ENCODE measurements at regions not wholly inside any gene's neighbourhood (a gene's known extent, or its start where the extent isn't known, plus 50 kb on each side); places are given as distances from the start of the nearest gene placed in this dataset.

DNA sequence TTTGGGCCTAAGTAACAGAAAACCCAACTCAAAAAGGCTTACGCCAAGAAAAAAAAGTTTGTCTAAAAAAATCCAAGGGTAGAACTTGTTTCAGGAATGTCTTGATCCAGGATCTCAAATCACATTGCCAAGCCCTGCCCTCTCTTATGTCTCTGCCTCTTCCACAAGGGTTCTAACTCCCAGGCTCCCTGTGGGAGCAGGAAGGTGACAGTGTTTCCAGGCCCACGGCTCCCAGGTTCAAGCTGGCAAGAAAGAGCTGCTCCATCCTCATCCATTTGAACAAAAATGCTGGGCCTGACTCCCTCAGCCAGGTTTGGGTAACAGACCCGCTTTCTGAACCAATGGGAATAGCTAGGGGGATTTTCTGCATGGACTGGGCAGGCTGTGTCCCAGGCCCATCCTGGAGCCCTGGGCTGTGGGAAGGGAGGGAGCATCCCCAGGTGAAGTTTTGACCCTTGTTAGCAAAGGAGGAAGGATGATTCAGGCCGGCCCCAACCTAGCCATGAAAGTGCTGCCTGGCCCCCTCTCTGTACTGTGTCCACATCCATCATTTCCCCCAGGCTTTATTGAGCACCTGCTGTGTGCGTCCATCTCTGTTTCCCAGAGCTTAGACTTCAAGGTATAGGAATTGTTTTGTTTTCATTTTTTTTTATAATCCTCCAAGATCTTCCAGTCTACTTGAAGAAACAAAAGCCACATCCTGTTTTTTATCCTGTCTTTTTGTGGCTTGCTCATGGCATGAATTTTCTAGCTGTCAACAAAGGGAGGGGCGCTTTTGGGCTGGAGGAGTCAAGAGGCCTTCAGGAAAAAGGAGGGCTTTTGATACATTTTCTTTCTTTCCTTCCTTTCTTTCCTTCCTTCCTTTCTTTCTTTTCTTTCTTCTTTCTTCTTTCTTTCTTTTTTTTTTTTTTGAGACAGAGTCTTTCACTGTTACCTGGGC lies 159.8 kb downstream of the TFAP2C start:
- ATAC-seq, result no peak
- intact Hi-C loops (cut with micrococcal nuclease), result no loop called here
- no peak for DNase-seq

DNA sequence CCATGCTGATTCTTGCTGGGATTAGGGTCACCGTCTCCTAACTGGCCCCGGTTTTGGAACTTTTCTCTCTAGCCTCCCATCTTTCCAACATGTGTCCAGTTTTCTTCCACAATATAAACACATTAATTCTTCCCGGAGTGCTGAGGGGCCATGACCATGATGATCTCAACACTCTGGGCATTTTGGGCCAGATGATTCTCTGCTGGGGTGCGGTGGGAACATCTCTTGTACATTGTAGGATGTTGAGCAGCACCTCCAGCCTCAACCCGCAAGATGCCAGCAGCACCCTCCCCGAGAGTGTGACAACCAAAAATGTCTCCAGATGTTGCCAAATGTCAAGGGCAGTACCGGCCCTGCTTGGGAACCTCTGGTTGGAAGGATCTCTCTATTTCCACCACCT lies 164.8 kb downstream of the TFAP2C start:
- DNase-seq (no peak), ATAC-seq (no peak)
- intact Hi-C loops (cut with micrococcal nuclease), result no loop called here

DNA sequence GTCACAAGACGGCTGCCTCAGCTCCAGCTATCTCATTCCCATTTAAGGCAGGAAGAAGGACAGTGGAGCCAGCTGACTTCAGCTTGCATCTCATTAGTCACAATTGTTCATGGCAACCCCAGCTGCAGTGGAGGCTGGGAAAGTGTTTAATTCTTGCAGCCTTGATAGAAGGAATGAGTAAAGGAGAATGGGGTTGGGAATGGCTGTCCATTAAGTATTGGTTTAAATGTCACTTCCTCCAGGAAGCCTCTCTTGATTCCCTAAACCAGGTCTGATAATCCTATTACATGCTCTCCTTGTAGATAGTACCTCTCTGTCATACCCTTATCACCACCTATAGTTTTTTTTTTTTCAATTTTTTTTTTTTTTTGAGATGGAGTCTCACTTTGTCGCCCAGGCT lies 166.4 kb downstream of the TFAP2C start:
- intact Hi-C loops (cut with micrococcal nuclease), result no loop called here
- ATAC-seq (no peak), DNase-seq (no peak)

DNA sequence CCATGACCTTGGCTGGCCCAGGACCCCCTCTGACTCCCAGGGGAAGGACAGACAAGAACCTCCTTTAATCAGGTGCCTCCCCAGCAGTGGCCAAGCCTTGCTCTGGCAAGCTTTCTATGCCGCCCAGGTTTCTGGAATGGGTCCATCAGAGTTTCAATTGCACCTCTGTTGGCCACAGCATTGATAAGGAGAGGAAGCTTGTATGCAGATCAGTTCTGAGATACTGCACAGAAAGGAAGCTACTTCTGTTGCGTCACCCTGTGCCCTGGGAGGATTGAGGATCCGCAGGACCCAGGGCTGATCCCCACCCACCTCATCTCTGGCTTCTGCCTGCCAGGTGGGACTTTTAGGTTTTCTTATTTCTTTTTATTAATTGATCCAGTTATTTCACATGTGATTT lies 167.2 kb downstream of the TFAP2C start:
- DNase-seq, result no peak
- no peak for ATAC-seq
- intact Hi-C loops (cut with micrococcal nuclease), result no loop called here

DNA sequence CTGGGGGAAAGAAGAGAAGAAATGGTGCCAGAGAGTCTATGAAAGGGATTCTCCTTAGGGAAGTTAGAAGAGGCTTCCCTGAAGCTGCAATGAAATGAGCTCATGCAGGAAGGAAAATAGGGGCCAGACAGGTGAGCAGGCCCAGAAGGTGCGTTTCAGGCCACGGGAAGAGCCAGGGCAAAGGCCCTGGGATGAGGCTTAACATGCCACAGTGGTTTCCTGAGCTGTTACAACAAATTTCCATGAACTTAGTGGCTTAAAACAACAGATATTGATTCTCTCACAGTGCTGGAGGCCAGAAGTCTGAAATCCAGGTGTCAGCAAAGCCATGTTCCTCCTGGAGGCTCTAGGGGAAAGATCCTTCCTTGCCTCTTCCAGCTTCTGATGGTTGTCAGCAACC lies 167.9 kb downstream of the TFAP2C start:
- ATAC-seq, result no peak
- intact Hi-C loops (cut with micrococcal nuclease), result no loop called here
- DNase-seq, result no peak

DNA sequence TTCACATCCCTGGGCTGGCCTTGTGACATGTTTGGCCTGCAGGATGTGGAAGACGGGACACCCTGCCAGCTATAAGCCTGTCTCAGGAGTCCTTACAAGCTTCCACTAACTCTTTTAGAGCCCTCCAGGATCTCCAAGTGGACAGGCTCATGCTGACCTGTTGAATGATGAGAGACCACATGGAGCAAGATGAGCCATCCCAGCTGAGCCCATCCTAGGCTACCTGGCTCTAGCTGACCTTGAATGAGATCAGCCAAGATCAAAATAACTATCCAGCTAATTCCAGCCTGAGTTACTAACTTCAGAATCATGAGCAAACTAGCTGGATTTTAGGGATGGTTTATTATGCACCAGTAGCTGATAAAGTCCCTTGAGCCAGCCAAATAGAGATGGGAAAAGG lies 169.5 kb downstream of the TFAP2C start:
- ATAC-seq, result no peak
- intact Hi-C loops (cut with micrococcal nuclease), result no loop called here
- DNase-seq, result no peak

DNA sequence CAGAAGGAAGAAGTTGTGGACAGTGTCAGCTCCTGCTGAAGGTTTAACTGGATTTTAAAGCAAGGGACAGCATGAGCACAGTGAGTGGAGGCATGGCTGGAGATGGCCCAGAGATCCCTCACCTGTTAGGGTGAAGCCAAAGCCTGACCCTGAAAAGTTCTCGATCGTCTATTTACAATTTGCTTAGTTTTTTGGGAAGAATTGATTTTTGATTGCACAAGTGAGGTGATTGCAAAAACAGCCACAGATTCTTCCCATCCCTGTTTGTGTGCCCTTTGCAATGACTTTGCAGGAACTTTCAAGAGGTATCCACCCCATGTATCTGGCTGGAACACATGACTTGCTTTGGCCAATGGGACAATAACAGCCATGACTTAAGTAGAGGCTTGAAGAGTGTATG lies 170.1 kb downstream of the TFAP2C start:
- ATAC-seq (no peak), DNase-seq (no peak)
- intact Hi-C loops (cut with micrococcal nuclease), result no loop called here

DNA sequence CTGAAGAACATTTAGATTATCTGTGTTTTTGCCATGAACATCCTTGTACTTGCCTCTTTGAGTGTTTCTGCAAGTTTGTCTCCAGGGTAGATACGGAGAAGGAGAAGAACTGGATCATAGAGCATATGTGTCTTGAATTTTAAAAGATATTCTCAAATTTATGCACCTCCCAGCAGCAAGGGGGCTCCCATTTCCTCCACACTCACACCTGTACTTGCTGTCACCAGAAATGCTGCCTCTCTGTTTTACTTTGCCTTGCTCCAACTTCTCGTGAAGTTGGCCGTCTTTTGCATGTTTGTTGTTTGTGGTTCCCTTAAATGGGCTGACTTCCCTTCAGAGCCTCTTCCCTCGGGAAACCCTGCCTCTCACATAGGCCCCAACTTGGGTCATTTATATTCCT lies 171.0 kb downstream of the TFAP2C start:
- ATAC-seq, result no peak
- DNase-seq, result no peak
- intact Hi-C loops (cut with micrococcal nuclease), result no loop called here

DNA sequence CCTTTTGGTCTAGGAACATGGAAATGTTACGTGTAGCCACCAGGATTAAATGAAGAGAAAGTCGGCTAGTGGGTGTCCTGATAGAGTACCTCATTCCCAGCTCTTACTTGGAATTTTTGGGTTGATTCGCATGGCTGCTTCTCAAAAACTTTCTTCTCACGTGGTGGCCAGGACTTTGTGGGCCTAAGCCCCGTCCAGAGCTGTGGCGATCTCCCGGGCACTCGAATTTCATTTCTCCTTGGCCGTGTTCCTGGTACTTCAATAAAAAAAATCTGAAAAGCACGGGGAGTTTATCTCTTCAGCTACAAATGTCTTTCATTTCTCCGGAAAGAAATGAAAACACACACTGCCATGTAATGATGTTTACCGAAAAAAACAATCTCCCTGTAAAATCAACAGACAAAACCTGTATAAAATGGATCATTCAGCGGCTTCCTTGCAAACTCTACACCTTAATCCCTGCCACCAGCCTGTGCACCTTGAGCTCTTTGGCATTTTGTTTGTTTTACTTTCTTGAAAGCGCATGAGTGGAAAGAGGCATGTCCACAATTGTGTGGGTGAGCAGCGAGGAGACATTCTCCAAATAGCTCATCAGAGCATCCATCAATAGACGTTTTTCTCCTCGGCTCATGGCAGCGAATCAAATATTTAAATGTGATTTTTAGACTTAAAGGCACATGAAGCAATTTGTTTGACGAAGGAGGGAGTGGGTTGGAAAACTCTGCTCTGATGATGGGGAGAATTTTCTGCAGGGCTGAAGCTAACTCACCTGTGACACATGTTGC lies 173.1 kb downstream of the TFAP2C start:
- DNase-seq (no peak), ATAC-seq (no peak)
- intact Hi-C loops (cut with micrococcal nuclease), result no loop called here

DNA sequence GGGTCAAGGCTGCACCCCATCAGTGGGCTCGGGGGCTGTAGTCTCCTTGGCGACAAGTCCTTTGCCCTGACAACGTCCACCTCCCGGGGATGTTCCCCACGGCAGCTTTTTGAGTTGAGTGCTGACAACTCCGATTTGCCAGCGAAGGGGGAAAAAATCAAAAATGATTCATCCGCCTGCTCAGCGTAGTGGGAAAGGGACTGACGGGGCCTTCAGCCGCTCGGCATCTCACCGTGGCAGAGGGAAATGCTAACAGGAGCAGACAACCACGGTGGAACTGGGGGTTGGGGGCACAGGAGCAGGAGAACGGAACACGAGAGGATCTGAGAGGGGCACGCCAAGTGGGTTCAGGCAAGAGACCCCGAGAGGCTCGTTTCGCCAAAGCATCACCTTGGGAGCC lies 173.7 kb downstream of the TFAP2C start:
- ATAC-seq (no peak), DNase-seq (no peak)
- intact Hi-C loops (cut with micrococcal nuclease), result no loop called here

DNA sequence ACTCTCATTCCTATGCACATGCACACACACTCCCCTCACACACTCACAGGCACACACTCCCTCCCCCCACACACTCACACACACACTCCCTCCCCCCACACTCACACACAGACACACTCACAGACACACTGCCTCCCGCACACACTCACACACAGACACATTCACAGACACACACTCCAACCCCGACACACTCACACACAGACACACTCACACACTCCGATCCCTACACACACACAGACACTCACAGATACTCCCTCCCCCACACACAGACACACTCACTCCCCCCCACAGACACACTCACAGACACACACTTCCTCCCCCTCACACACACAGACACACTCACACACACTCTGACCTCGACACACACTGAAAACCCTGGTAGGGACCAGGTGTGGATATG lies 176.2 kb downstream of the TFAP2C start:
- DNase-seq (no peak), ATAC-seq (no peak)
- intact Hi-C loops (cut with micrococcal nuclease), result no loop called here

DNA sequence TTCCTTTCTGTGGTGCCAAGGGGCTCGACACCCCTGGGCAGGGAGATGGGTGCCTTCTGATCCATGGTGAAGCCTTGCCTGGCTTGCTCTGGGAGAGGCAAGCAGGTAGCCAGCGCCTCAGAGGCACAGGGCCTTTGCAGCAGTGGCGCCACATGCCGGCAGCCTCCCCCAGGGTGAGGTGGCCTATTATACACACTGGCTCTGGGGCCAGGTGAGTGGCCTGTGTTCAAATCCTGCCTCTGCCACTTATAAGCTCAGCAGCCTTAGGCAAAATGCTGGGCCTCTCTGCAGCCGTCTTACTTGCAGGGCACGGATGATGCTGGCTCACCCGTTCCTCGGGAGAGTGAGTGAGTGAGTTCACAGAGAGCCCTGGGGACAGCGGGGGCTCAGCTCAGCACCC lies 176.9 kb downstream of the TFAP2C start:
- no peak for DNase-seq
- intact Hi-C loops (cut with micrococcal nuclease), result no loop called here
- ATAC-seq, result no peak

DNA sequence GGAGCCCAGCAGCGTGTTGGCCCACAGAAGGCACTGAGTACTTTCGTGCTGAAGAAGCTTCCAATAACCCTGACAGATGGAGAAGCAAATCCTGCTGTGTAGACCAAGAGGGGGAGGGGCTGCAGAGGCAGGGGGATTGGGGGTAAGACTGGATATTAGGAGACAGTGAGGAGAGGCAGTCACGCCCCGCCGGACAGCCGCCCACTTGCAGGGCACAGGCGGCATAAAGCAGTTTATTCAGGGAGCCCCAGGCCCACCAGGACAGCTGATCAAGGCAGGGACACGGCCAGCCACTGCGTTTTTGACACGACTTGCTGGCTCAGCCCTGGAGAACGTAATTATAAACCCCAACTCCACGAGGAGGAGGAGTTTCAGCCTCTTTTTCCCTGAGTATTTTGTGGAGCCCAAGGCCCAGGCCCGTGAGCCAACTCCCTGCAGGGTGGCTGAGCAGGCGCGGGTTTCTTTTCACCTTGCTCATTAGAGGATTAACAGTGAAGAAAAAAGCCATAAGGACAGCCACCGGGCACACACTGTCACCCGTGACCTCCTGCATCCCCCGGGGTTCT lies 177.9 kb downstream of the TFAP2C start:
- DNase-seq (no peak), ATAC-seq (no peak)
- intact Hi-C loops (cut with micrococcal nuclease), result no loop called here

DNA sequence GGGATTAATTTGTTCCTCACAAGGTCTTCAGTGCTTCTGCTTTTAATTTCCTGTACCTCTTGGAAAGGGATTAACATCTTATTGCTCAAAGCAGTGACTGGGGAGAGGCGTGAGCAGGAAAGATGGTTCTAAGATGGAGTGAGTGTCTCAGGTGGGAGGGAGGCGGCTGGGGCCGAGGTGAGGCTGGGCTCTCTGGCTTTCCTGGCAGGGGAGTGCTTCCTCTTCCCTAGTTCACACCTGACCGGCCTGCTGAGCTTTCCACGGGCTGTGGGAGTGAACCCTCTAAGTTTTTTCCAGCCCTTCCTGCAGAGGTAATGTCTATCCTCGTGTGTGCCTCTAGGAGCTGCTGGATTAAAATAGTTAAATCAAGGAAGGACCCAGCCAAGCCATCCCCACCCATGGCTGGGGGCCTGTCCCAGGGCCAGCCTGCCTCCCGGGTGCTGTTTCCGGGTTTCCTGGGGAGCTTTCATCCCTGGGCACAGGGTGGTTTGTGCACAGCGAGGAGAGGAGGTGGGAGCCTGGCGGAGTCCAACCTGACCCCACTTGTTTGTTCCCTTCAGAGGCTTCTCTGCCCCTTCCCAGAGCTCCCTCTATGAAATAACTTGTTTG lies 179.1 kb downstream of the TFAP2C start:
- DNase-seq (no peak), ATAC-seq (no peak)
- intact Hi-C loops (cut with micrococcal nuclease), result no loop called here

DNA sequence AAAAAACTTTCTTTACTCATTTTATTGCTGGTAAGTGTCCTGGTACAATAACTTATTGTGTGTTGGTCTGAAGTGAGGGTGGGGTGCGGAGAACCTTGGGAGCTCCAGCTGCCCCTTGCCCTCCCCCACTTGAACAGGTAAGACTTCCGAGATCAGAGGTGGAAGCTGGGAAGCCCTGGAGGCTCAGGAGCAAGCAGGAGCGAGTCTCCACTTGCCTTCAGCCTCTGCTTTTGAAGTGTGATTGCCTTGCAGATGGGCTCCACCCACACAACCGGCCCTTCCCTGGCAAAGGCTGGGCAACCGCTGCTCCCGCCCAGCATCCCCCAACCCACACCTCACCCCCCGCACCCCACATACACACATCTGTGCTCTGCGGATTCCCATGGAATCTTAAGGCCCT lies 179.6 kb downstream of the TFAP2C start:
- intact Hi-C loops (cut with micrococcal nuclease), result no loop called here
- no peak for DNase-seq
- ATAC-seq, result no peak

DNA sequence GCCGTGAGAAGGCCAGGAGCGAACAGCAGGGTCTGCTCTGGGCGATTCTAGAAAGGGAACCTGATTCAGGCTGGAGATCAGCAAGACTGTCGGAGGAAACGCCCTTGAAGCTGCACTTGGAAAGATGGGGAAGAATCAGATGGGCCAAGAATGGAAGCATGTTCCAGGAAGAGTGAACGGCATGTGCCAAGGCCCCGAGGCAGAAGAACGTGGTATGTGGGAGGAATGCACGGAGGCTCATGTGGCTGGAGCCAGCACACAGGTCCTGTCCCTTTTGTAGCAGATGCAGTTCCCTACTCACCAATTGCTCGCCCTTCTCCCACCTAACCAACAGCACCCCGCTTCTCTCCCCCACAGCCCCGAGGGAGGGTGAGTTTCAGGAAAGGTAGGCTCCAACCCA lies 180.6 kb downstream of the TFAP2C start:
- intact Hi-C loops (cut with micrococcal nuclease), result no loop called here

DNA sequence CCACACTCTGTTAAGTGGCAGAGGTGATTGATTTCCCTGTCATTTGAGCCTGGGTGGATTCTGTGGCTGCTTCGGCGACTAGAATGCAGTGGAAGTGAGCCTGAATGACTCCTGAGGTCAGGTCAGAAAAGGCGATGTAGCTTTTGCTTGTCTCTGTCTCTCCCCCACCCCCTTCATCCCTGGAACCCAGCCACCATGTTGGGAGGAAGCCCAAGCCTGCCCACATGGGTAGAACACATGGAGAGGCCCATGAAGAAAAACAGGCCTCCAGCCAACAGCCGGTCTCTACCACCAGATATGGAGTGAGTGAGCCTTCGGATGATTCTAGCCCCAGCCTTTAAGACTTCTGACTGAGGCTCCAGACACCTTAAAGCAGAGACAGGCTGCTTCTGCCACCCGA lies 181.0 kb downstream of the TFAP2C start:
- intact Hi-C loops (cut with micrococcal nuclease), result no loop called here

More for the DNA sequence above, 180.6 kb downstream of the TFAP2C start:
- DNase-seq (no peak), ATAC-seq (no peak)

DNA sequence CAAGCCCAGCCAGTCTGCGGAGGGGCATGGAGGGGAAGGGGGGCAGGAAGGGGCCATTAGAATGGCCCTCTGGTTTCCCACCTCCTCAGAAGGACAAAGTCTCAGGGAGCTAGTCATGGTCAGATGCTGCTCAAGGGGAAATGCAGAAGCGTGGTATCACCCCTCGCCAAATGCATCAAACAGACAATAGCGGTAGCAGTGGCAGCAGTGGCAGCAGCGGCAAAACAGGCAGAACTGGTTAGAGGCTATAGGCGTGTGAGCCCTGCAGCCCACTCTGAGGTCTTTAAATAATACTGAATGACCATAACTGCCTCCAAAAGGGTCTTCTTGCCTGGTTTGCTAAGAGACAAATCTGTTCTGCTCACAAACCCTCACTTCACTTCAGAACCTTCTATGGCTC lies 186.7 kb downstream of the TFAP2C start:
- ATAC-seq (no peak), DNase-seq (no peak)
- intact Hi-C loops (cut with micrococcal nuclease), result no loop called here

More for the DNA sequence above, 181.0 kb downstream of the TFAP2C start:
- ATAC-seq (no peak), DNase-seq (no peak)

DNA sequence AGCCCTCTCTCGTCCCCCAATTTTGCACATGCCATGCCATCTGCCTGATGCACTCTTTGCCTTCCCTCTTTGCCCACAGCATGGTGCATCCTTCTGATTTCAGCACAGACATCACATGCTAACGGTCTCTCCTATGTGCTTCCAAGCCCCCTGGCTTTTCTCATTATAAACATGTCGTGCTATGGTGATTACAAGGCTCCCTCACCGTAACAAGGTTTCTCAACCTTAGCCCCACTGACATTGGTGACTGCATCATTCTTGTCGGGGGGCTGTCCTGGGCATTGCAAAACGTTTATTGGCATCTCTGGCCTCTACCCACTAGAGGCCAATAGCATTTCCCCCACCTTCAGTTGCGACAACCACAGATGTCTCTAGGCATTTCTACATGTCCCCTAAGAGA lies 187.2 kb downstream of the TFAP2C start:
- no peak for DNase-seq
- intact Hi-C loops (cut with micrococcal nuclease), result no loop called here
- ATAC-seq, result no peak

Data from left ventricle myocardium superior (tissue), 1 donor.